K562 (cell line): ENCODE measurements at regions not wholly inside any gene's neighbourhood (a gene's known extent, or its start where the extent isn't known, plus 50 kb on each side); places are given as distances from the start of the nearest gene placed in this dataset.

ENCODE experiments used
- ARID2 ChIP-seq: fragments of 450-650 bp; IDR thresholded peaks from 2 replicates; pipeline ENCODE4 v1.6.1; 2017; ENCODE audit warnings: antibody characterized with exemption, mild to moderate bottlenecking
- ATF7 ChIP-seq: fragments of 450-650 bp; IDR thresholded peaks from 2 replicates; pipeline ENCODE4 v1.7.1; 2014; ENCODE audit warnings: mild to moderate bottlenecking, moderate library complexity
- BACH1 ChIP-seq: fragments of 200-800 bp; sonication (Bioruptor generic); IDR thresholded peaks from 2 replicates; pipeline ENCODE4 v1.6.1; 2016; ENCODE audit warnings: missing genetic modification characterization, missing compliant biosample characterization
- DMBX1 ChIP-seq: fragments of 250-450 bp; sonication (Bioruptor Pico); IDR thresholded peaks from 2 replicates; pipeline ENCODE4 v1.8.0; 2022; ENCODE audit warnings: inconsistent platforms, mild to moderate bottlenecking, moderate library complexity, borderline replicate concordance
- E2F3 ChIP-seq: fragments of 250-450 bp; sonication (Bioruptor Pico); IDR thresholded peaks from 2 replicates; pipeline ENCODE4 v1.4.0; 2020; ENCODE audit warnings: mild to moderate bottlenecking
- FIP1L1 ChIP-seq: fragments of 200-400 bp; formaldehyde crosslinking; IDR thresholded peaks from 2 replicates; pipeline ENCODE4 v1.6.1; 2018; ENCODE audit warnings: mild to moderate bottlenecking, low read depth, low read length; ENCODE audit not compliant: poor library complexity, severe bottlenecking
- GTF2B ChIP-seq: IDR thresholded peaks from 2 replicates; pipeline ENCODE4 v1.6.1; 2011; ENCODE audit not compliant: insufficient read length; ENCODE audit errors: extremely low read depth
- HCFC1 ChIP-seq: IDR thresholded peaks from 2 replicates; pipeline ENCODE4 v1.6.1; 2012; ENCODE audit warnings: low read depth, low read length, improper control_type of control experiment
- IFI16 ChIP-seq: fragments of 250-450 bp; sonication (Bioruptor Pico); IDR thresholded peaks from 2 replicates; pipeline ENCODE4 v2.1.2; 2022; ENCODE audit warnings: mild to moderate bottlenecking, inconsistent platforms
- NFRKB ChIP-seq: fragments of 450-650 bp; IDR thresholded peaks from 2 replicates; pipeline ENCODE4 v1.6.1; 2016; ENCODE audit warnings: low read depth
- POLR3G ChIP-seq: IDR thresholded peaks from 2 replicates; pipeline ENCODE4 v1.6.1; 2011; ENCODE audit not compliant: insufficient read length, insufficient replicate concordance; ENCODE audit errors: extremely low read depth
- PREB ChIP-seq: sonication (generic); formaldehyde crosslinking; IDR thresholded peaks from 2 replicates; pipeline ENCODE4 v1.8.1; 2023; ENCODE audit warnings: mild to moderate bottlenecking, missing genetic modification reagents
- PTBP1 ChIP-seq: fragments of 200-400 bp; formaldehyde crosslinking; IDR thresholded peaks from 2 replicates; pipeline ENCODE4 v1.6.1; 2017; ENCODE audit warnings: low read depth, low read length
- RERE ChIP-seq: sonication (generic); formaldehyde crosslinking; IDR thresholded peaks from 2 replicates; pipeline ENCODE4 v1.8.0; 2023; ENCODE audit warnings: missing genetic modification reagents, mild to moderate bottlenecking, borderline replicate concordance
- SNRNP70 ChIP-seq: fragments of 200-400 bp; formaldehyde crosslinking; optimal IDR thresholded peaks from 2 replicates; pipeline ENCODE3; 2017; ENCODE audit warnings: low read depth, low read length
- TCF7 ChIP-seq: sonication (generic); IDR thresholded peaks from 2 replicates; pipeline ENCODE4 v1.6.1; 2016; ENCODE audit warnings: antibody characterized with exemption, borderline replicate concordance
- TOE1 ChIP-seq, 2 experiments: fragments of 450-650 bp in 1 of 2; sonication (generic) in 1 of 2; formaldehyde crosslinking in 1 of 2; IDR thresholded peaks; 2 replicates each; pipeline versions ENCODE4 v1.7.1 to v1.8.0; 2016 to 2022; ENCODE audit warnings: borderline replicate concordance in 2 of 2, mild to moderate bottlenecking in 2 of 2, antibody characterized with exemption in 1 of 2, inconsistent platforms in 1 of 2, low read depth in 1 of 2, missing genetic modification reagents in 1 of 2, moderate library complexity in 1 of 2
- ZC3H4 ChIP-seq: sonication (generic); formaldehyde crosslinking; IDR thresholded peaks from 2 replicates; pipeline ENCODE4 v1.9.0; 2021; ENCODE audit warnings: missing genetic modification reagents, borderline replicate concordance
- ZNF280A ChIP-seq: fragments of 450-650 bp; IDR thresholded peaks from 2 replicates; pipeline ENCODE4 v1.6.1; 2018; ENCODE audit warnings: mild to moderate bottlenecking, low read depth; ENCODE audit not compliant: partially characterized antibody

- TF ChIP-seq HCFC1 (0 out of 2 replicates have a peak, but pooled peaks have one; percentile 32), DMBX1 (no peak; the same call in 1 of the 2 replicates), ZNF280A (no peak), E2F3 (CRISPR knock-in tag) (no peak), GTF2B (no peak), IFI16 (CRISPR knock-in tag) (0 out of 2 replicates have a peak, but pooled peaks have one; percentile 26), NFRKB (no peak), ZC3H4 (CRISPR knock-in tag) (no peak), TOE1 (IDR thresholded peaks at IDR 0.05; ENCODE audit: borderline replicate concordance) (no peak), TOE1 (CRISPR knock-in tag; IDR thresholded peaks at IDR 0.05; ENCODE audit: borderline replicate concordance, low read depth) (no peak), ARID2 (no peak), POLR3G (peak; percentile 91), TCF7 (no peak), PTBP1 (no peak), RERE (CRISPR knock-in tag) (no peak), ATF7 (peak; percentile 75; the same call in 1 of the 2 replicates), SNRNP70 (no peak), BACH1 (tag) (peak; percentile 69; the same call in 1 of the 2 replicates), PREB (no peak), FIP1L1 (no peak)
Measured at GRCh38 chr6:27795697-27796494, 116.3 kb downstream of the OR2B2 start (continued).
